ENCODE measurements at regions not wholly inside any gene's neighbourhood (a gene's known extent, or its start where the extent isn't known, plus 50 kb on each side); places are given as distances from the start of the nearest gene placed in this dataset.
"Not testable (repeated sequence)": the region's sequence is repeated elsewhere in the genome, so short reads cannot be mapped to it uniquely, and the experiment has no call there.

DNA sequence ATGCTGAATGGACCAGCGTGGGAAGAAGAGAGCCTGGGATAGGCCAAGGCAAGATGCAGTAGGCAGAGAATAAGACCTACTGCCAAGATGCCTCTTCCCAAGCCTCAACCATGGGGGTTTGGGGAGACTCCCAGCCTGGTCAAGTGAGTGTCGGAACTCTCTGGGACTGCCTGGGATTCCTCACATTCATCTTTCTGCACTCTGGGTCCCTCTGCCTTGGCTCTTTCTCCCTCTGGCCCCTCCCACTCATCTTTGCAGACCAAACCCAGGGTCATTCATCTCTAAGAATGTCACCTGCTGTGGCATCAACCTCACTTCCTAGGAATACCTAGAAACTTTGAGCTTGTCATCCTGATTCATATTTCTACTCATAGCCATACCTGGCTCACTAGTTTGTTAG is 211.3 kb upstream of the HNRNPA3 start:
- no peak for DNase-seq

DNA sequence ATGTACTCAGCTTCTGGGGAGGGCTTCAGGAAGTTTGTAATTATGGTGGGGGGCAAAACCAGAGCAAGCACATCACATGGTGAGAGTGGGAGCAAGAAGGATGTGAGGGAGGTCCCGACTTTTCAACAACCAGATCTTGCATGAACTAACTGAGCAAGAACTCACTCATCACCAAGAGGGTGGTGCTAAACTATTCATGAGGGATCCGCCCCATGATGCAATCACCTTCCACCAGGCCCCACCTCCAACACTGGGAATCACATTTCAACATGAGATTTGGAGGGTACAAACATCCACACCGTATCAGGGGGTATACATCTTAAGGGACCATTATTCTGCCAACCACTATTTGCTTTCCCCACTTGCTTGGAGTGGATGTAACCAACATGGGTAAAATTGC is 209.6 kb upstream of the HNRNPA3 start:
- DNase-seq: no peak

DNA sequence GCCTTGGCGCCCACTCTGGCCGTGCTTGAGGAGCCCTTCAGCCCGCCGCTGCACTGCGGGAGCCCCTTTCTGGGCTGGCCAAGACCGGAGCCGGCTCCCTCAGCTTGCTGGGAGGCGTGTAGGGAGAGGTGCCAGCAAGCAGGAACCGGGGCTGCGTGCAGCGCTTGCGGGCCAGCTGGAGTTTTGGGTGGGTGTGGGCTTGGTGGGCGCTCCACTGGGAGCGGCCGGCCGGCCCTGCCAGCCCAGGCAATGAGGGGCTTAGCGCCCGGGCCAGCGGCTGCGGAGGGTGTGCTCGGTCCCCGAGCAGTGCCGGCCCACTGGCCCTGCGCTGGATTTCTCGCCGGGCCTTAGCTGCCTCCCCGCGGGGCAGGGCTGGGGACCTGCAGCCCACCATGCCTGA is 204.9 kb upstream of the HNRNPA3 start:
- not testable (repeated sequence) for DNase-seq

DNA sequence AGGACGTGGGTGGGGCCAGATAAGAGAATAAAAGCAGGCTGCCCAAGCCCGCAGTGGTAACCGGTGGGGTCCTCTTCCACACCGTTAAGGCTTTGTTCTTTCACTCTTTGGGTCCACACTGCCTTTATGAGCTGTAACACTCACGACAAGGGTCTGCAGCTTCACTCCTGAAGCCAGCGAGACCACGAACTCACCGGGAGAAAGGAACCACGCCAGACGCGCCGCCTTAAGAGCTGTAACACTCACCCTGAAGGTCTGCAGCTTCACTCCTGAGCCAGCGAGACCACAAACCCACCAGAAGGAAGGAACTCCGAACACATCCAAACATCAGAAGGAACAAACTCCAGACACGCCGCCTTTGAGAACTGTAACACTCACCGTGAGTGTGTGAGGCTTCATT is 203.9 kb upstream of the HNRNPA3 start:
- DNase-seq: not testable (repeated sequence)

DNA sequence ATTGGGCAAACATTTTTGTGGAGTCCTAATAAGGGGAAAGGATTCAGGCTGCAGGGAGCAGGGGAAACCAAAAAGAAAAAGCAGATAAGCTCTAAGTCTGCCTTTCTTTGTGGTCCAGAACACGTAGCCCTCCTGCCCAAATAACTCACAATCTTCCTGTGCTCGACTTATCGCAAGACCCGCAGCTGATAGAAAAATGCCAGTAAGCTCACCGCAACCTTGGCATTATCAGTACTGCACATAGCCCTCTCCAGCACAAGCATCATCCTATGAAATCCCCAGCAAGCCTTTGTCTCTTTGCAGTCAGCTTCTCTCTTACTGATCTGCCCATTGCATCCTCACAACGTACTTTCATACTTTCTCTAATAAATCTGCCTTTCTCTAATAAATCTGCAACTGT is 202.4 kb upstream of the HNRNPA3 start:
- no peak for DNase-seq

DNA sequence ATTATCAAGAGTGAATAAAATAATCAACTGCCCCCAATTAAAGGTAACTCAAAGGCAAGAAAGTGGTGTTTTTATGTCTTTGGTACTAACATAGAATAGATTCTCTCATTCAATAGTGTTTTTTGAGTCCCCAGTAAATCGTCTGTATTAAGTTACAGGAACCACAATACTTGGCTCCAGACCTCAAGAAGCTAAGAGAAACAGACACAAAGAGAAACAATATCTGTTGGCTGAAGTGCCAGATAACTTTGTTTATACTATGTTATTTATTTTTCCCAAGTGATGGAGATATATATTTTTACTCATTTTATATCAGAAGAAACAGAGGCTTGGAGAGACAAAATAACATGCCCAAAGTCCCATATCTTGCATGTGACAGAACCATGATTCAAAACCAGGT is 201.7 kb upstream of the HNRNPA3 start:
- no peak for DNase-seq

DNA sequence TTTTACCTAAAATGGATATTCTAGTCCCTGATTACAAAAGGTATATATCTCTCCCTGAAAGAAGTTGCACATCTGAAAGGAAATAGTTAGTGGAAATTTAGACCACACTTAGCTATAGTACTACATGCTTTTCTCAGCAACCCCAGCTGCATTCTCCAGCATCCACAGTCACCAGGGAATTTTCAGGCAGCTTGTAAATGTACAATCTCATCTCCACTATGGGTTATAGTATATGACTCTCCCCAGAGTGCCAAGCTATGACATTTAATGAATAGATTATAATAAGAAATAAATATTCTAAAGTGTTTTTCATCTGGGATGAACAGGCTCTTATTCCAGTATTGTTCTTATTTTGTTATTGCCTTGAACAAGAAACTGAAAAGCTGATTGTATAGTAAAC is 197.6 kb upstream of the HNRNPA3 start:
- DNase-seq: no peak

DNA sequence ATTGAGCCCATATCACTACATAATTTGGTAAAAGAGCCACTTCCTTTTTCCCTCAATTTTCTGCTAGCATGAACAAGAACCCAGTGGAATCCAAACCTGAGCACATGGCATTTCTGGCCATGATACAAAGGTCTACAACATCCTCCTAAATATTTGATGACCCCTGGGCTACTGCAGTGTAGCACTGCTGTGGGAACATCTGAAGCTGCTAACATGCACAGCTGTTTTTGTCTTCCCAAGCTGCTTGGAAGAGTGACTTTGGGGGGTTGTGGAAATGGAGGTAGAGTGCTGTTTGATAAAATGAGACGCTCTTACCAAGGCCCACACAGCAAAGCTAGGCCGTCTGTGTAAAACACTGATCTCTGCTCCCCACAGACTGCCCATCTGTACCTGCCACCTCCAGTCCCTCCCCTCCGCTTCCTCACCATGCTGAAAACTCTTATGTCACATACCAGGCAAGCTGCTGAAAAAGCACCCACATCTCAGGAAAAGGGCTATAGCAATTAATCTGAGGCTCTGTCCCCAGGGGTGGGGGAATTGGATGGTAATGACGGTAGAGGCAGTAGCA is 197.2 kb upstream of the HNRNPA3 start:
- DNase-seq: no peak

DNA sequence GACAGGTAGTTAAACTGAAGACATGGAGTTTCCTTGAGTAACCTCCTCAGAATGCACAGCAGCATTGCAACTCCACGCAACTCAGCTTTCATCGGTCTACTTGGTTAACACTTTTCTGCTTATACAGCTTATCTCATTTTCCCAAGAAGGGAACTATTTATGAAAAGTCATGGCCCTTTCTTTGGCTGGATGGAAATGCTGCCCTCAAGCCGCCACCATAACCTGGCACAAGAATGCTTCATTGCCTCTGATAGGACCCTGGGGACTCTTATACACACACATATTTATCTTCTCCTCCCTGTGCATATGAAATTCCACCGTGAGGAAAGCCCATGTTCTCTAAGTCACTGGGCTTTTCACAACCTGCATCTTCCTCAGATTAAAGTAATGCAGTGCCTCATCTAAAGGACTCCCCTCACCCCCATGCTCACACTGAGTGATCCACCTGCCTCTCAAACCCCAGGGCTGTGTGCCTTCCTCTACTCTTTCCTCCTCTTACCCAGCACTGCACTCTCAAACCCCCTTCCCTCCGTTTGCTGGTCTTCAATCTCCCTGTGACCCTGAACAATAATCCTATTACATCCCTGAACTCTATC is 192.0 kb upstream of the HNRNPA3 start:
- no peak for DNase-seq

DNA sequence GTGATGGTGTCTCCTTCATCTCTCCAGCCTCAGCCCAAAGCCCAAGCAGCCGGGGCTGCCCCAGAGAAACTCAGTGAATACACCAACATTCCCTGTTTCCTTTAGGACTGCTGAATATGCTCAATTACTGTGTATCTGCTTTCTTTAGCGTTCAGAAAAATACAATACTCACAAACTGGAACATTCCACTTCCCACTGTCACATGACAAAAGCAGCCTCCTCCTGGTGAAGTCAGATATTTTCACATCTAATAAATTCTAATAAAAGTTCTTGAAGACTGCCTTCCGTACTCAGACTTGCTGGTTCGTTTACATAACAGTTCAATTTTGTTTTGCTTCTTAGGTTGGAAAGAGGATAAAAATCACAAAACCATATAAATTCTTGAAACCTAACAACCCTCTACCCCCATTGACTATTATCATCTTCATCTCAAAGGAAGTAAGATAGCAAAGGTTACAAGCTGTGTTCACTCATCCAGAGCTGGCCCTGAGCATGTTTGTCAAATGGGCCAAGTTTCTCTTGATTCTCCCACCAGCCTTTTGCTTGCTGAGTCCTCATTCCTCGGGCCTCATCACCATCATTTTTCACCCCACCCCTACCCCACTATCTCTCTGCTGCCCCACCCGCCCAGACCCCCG is 190.8 kb upstream of the HNRNPA3 start:
- no peak for DNase-seq

DNA sequence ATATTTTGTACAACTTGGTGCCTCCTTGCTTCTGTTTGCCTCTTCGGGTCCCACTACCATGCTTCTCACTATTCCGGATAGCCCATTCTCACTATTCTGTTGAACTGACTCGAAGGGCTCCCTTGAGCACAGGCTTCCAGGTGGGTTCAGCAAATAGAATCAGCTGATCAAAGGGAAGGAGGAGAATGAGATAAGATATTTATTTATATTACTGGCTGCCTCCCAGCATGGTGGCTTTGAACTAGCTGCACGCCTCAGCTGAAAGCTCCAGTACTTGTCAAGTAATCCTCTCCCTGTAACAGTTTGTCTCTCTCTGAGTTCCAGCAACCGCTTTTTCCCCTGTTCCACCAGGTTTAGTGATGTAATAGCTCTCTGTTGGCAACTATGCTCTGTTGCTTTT is 187.8 kb upstream of the HNRNPA3 start:
- no peak for DNase-seq

DNA sequence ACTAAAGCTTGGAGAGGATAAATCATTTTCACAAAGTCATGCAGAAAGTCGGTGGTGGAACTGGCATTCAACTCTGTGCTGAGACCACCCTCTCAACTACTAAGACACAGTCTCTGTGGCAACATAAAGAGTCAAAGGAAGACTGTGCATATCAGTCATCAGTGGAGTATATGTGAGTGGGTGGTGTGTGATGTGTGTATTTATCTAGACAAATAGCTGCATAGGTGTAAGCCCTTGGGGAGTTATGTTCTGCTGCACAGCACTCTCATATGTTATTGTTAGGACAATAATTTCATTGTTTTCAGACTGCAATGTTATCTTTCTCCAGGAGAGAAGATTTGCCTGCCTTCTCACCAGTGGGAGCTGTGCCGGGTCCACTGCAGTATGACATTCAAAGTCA is 186.3 kb upstream of the HNRNPA3 start:
- no peak for DNase-seq

DNA sequence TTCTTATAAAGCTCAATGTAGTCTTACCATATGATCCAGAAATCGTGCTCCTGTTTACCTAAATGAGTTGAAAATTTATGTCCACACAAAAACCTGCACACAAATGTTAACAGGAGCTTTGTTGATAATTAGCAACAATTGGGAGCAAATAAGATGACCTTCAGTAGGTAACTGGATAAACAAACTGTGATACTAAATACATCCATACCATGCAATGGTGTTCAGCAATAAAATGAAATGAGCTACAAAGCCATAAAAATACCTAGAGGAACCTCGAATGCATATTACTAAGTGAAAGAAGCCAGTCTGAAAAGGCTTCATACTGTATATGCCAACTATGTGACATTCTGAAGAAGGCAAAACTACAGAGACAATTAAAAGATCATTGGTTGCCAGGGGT is 185.6 kb upstream of the HNRNPA3 start:
- no peak for DNase-seq

DNA sequence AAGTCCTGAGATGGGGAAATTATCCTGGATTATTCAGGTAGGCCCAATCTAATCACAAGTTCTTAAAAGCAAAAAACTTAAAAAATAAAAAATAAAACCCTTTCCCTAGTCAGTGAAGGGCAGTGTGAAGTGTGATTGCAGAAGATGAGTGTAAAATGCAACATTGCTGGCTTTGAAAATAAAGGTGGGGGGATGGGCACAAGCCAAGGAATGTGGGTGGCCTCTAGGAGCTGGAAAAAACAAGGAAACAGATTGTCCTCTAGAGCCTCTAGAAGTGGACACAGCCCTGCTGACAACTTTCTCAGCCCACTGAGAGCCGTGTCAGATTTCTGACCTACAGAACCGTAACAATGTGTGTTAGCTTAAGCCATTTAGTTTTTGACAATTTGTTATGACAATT is 184.3 kb upstream of the HNRNPA3 start:
- DNase-seq: no peak

DNA sequence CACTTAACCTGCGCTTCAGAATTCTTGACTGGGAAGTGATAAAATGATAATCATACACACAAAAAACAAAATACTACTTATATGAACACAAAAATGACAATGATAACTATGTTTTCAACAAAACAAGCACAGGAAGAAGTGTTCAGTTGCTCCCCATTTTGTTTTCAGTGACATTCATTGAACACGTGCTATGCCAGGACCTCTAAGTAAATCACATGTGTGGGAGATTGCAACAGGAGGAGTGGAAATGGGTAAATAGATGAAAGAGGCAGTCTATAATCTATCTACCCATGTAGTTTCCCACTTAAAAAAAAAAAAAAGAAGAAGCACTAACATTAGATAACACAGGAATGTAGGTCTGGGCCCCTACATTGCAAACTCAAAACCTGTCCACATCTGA is 183.5 kb upstream of the HNRNPA3 start:
- DNase-seq: no peak

DNA sequence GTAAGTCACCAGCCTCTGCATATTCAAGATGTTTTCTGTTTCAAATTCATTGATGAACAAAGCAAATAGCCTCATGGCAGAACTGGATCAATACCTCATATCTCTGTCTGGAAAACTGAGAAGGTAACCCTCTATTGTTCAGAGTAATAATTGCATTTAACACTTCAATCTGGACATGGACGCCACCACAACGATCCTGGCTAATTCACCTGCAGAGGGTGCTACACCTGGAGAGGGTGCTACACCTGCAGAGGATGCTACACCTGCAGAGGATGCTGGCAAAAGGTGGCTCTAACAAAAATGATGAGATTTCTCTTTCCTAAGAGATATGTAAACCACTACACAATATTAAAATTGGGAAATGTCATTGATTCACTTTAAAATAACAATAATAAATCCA is 183.1 kb upstream of the HNRNPA3 start:
- DNase-seq: no peak

DNA sequence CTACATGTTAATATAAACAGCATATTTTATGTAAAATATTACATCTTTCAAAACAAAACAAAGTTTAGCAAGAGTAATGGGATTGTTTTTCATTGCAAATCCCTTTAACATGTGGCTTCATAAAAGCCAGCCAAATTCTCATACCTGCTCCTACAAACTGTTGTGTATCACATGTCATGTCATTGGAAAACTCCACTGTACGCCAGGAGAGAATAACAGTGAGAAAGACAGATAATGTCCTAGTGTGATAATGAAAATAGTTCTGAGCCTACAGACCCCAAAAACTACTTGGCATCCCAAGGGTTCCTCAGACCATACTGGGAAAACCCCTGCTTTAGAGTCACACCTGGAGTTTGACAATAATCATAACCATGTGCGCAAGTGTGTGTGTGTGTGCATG is 182.7 kb upstream of the HNRNPA3 start:
- DNase-seq: no peak

DNA sequence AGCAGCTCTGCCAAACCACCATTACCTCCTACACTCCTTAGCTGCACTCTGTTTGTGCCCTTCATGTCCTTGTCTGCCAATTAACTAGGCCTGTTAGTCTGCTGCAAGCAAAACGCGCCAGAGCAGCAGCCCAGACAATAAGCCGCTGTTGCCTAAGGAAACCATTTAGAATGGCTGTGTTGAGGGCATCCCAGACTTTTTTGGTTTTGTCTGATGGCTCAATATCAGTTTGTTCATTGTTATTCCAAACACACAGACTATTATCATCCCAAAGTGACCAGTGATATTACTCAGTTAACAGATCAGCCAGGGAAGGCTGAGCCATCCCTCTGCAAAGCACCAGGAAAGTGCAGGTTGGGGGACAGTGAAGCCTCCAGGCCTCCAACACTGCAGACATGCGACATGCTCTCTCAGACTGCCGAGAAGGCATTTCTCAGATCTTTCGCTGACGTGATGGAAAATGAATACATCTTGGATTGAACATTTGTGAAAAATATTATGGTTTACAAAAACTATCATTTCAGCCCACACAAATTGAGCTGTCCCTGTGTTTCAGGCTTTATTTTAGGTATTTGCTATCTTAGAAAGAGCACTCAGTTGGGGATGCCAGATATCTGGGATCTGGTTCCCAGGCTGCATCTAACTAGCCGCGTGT is 182.0 kb upstream of the HNRNPA3 start:
- DNase-seq: no peak

DNA sequence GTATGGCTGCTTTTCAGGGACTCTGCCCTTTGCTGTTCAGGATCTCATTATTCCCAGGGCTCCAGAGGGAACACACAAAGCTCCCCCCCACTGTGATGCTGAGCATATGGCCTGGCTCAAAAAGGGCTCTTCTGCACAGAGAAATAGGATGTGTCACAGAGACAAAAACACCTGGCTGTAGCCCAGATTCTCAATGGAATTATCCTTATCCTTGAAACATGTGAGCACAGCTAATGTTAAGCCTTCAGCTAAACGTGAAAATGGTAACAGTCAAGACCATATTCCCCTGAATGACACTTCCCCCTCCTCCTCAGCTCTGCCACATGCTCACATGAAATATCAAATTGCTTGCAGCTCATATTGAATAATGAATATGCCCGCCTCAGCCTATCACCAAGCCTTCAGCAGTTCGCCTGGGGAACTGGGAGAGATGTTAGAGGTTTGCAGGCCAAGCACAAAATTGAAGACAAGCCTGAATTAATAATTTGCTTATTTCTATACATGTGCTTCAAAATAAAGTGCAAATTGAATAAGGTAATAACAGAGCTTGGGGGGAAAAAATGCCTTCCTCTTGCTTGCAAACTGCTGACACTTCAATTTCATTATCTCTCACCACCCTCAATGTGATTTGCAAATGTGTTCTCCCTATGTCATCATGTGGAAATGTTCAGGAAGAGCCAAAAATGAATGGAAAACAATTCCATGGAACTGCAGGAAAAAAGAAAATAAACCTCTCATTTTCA is 181.0 kb upstream of the HNRNPA3 start:
- DNase-seq: no peak

DNA sequence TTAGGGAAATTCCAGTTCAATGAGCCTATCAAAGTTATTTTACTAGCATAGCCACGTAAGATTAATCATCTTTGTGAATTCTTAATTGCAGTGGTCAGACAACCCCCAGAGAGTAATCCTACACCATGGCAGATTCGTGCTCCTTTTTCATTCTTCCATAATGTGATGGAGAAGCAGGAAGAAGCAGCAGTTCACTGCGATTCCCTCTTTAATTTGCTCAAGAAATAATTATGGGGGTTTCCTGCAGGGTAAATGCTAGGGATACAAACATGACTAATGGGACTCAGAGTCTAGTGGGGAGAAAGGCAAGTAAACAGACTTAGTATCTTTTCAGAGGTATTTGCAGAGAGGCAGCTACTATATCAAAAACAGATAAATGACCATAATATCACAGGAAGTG is 175.8 kb upstream of the HNRNPA3 start:
- no peak for DNase-seq

DNA sequence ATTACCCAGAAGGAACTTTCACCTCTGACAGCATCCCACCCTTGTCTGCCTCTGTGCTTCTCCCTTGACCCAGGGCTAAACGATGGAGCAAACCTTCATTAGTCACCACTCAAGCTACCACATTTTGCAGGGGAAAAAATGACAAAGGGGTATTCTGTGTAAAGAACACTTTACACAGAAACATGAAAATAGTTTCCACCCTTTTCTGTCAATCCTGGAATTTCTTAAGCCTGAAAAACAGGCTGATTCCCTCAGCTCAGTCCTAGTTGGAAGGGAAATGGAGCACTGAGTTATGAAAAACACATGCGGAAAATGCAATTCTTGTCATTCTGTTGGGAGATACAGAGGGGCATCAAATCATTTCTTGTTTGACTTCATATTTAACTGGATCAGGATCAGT is 175.0 kb upstream of the HNRNPA3 start:
- no peak for DNase-seq

DNA sequence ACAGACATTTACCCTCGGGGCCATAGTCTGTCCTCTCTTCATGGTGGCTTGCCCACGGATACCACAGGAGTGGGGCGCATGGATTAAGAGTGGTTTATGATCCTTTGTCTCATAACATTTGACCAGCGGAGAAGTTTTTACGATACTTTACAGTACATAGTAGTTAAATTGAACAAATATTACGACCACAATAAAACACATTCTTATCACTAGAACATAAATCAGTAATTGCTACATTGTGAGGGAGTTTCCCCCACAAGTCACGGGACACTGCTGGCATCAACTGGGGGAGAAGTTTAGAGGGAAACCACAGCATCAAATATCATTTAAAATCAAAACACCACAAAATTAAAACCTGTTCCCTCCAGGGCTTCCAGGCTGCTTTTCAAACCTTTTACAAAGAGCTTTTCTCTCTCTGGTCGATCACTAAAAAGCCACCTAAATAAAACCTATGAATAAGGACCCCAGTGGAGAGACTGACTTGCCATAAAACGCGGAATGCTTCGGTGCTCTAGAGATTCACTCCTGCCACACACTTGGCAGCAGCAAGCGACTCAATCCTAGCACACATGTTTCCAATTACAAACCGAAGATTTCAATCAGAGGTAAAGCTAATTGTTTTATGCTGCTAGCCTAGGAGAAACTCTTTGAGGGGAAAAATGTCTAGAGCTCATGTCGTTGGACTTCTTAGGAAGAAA is 173.7 kb upstream of the HNRNPA3 start:
- DNase-seq: no peak

DNA sequence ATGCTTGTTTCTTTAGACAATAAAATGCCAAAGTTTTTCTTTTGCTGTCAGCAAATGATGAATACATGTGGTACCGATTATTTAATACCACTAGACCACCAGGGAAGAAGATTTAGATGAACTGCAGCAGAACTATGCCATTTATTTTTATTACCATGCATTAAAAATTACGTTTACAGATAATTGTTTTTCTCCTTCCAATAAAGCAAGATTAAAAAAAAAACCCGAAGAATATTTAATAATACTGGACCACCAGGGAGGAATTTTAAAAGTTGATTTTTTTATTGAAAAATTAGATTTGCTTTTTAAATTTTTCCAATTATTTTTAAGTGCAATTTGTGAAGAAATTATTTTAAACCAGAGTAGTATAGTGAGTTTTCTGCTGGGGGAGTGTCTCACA is 170.3 kb upstream of the HNRNPA3 start:
- DNase-seq: no peak

Measured in CD4-positive, alpha-beta T cell treated with Interleukin-4 for 4 hours (primary cell).